ENCODE measurements at regions not wholly inside any gene's neighbourhood (a gene's known extent, or its start where the extent isn't known, plus 50 kb on each side); places are given as distances from the start of the nearest gene placed in this dataset.

DNA sequence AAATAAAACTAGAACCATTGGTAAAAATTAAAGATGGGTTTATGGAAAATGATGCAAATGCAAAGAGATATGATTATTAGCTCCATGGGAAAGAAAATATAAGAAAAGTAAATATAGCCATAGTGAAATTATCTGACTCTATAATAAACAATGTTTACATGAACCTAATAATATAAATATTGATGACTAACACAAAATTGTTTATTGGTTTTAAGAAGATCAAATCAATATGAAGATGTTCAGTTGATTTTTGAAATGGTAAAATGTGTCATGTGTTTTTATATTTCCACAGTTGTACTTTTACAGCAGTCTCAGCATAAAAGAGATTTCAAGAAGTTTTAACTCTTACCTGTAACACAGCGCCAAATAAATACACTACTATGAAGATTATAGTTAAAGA, 114.0 kb downstream of the SLC41A2 start:
- TF ChIP-seq, protein P1, sequence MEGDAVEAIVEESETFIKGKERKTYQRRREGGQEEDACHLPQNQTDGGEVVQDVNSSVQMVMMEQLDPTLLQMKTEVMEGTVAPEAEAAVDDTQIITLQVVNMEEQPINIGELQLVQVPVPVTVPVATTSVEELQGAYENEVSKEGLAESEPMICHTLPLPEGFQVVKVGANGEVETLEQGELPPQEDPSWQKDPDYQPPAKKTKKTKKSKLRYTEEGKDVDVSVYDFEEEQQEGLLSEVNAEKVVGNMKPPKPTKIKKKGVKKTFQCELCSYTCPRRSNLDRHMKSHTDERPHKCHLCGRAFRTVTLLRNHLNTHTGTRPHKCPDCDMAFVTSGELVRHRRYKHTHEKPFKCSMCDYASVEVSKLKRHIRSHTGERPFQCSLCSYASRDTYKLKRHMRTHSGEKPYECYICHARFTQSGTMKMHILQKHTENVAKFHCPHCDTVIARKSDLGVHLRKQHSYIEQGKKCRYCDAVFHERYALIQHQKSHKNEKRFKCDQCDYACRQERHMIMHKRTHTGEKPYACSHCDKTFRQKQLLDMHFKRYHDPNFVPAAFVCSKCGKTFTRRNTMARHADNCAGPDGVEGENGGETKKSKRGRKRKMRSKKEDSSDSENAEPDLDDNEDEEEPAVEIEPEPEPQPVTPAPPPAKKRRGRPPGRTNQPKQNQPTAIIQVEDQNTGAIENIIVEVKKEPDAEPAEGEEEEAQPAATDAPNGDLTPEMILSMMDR (IDR thresholded peaks at IDR 0.05; ENCODE audit: insufficient read depth, low read length), result no peak
- TF ChIP-seq POLR2AphosphoS5 (IDR thresholded peaks at IDR 0.05; ENCODE audit: low read depth) (no peak), GABPA (IDR thresholded peaks at IDR 0.05; ENCODE audit: low read depth) (no peak), SPI1 (IDR thresholded peaks at IDR 0.05; ENCODE audit: borderline replicate concordance, low read depth) (no peak)
- TF ChIP-seq, protein P2, sequence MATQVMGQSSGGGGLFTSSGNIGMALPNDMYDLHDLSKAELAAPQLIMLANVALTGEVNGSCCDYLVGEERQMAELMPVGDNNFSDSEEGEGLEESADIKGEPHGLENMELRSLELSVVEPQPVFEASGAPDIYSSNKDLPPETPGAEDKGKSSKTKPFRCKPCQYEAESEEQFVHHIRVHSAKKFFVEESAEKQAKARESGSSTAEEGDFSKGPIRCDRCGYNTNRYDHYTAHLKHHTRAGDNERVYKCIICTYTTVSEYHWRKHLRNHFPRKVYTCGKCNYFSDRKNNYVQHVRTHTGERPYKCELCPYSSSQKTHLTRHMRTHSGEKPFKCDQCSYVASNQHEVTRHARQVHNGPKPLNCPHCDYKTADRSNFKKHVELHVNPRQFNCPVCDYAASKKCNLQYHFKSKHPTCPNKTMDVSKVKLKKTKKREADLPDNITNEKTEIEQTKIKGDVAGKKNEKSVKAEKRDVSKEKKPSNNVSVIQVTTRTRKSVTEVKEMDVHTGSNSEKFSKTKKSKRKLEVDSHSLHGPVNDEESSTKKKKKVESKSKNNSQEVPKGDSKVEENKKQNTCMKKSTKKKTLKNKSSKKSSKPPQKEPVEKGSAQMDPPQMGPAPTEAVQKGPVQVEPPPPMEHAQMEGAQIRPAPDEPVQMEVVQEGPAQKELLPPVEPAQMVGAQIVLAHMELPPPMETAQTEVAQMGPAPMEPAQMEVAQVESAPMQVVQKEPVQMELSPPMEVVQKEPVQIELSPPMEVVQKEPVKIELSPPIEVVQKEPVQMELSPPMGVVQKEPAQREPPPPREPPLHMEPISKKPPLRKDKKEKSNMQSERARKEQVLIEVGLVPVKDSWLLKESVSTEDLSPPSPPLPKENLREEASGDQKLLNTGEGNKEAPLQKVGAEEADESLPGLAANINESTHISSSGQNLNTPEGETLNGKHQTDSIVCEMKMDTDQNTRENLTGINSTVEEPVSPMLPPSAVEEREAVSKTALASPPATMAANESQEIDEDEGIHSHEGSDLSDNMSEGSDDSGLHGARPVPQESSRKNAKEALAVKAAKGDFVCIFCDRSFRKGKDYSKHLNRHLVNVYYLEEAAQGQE (IDR thresholded peaks at IDR 0.05; ENCODE audit: insufficient replicate concordance, low read depth), result no peak
